HuH-7 (cell line): ENCODE measurements at regions not wholly inside any gene's neighbourhood (a gene's known extent, or its start where the extent isn't known, plus 50 kb on each side); places are given as distances from the start of the nearest gene placed in this dataset.
"Not testable (repeated sequence)": the region's sequence is repeated elsewhere in the genome, so short reads cannot be mapped to it uniquely, and the experiment has no call there.

Experiments used
- DNase-seq: peaks from one replicate; pipeline ENCODE4 v3.0.0; 2011; ENCODE audit warnings: low spot score

- not testable (repeated sequence) for DNase-seq
Observed at GRCh38 chr14:23898359-23898758, 55.2 kb upstream of the DHRS4 start.

DNA sequence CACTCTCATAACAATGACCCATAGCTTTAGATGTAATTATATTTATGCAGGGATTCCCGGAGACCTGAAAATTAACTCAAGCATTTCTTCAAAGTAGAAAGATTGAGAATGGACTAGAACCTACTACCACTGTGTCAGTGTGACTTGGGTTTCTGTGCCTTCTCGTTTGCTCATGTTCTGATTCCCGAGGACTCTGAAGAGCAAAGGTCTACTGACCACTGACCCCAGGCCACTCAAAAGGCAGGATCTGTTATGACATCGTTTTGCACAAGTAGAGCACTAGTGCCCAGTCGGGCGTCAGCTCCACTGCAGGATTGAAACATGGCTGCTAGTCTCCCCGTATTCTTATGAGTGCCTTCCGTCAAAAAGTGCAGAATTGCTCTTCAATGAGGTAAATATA lies 53.8 kb upstream of the DHRS4 start:
- no peak for DNase-seq

GRCh38 chr14:23903442-23903841 lies 50.1 kb upstream of the DHRS4 start:
- no peak for DNase-seq
